HL-60 (cell line): ENCODE measurements at regions not wholly inside any gene's neighbourhood (a gene's known extent, or its start where the extent isn't known, plus 50 kb on each side); places are given as distances from the start of the nearest gene placed in this dataset.

Experiments used
- DNase-seq, 2 experiments: peaks; one replicate each; pipeline ENCODE4 v3.0.0-alpha.2; 2010 to 2020; ENCODE audit warnings: low read depth in 1 of 2, low spot score in 1 of 2
- H3K27ac ChIP-seq: fragments of 250-450 bp; sonication (Bioruptor Pico); replicated peaks from 2 replicates; pipeline ENCODE4 v1.5.1; 2020; ENCODE audit warnings: mild to moderate bottlenecking, moderate library complexity
- H3K27me3 ChIP-seq: fragments of 250-450 bp; sonication (Bioruptor Pico); 2 replicates; pipeline ENCODE4 v1.5.1; 2021; ENCODE audit warnings: mild to moderate bottlenecking, moderate library complexity; ENCODE audit not compliant: insufficient read depth, poor library complexity, severe bottlenecking
- H3K4me3 ChIP-seq: replicated peaks from 2 replicates; pipeline ENCODE4 v1.5.1; 2011; ENCODE audit warnings: mild to moderate bottlenecking, control low read depth, low read length; ENCODE audit not compliant: insufficient read depth
- GABPA ChIP-seq: IDR thresholded peaks from 2 replicates; pipeline ENCODE4 v1.6.1; 2012; ENCODE audit warnings: low read depth
- POLR2AphosphoS5 ChIP-seq: IDR thresholded peaks from 2 replicates; pipeline ENCODE4 v1.6.1; 2012; ENCODE audit warnings: low read depth
- SPI1 ChIP-seq: IDR thresholded peaks from 2 replicates; pipeline ENCODE4 v1.6.1; 2012; ENCODE audit warnings: low read depth, mild to moderate bottlenecking, borderline replicate concordance
- TF ChIP-seq, protein P1 (sequence below): IDR thresholded peaks from one replicate; pipeline ENCODE4 v1.5.1; 2011; ENCODE audit warnings: low read length, control low read depth, inconsistent platforms; ENCODE audit not compliant: insufficient read depth
- TF ChIP-seq, protein P2 (sequence below): IDR thresholded peaks from 2 replicates; pipeline ENCODE4 v1.6.1; 2012; ENCODE audit warnings: low read depth; ENCODE audit not compliant: insufficient replicate concordance

DNA sequence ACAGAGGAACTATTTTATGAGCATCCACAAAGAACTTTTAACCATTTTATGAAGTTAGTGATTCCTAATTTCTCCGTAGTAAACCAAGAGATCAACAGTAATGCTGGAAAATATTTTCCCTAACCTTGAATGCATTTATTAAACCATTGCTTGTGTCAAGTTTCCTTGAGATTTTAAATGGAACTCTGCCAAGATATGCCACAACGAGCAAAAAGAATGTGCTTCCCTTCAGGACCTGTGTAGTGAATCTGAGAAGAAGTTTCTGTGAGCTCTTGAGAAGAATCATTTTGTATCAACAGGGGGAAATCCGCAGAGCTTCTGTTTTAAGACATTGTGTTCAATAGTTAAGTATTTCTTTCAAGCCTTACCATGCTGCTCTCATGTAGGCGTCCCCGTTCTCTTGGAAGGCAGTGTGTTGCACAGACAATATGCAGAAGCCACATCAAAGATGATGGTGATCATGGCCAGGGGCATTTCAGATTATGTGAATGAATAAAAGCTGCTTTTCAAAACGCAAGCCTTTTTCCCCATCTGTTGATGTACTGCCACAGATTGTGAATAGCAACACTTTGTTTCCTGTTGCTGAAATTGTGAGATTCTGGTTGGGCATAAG, 439.8 kb downstream of the BMP2 start:
- DNase-seq: no peak

DNA sequence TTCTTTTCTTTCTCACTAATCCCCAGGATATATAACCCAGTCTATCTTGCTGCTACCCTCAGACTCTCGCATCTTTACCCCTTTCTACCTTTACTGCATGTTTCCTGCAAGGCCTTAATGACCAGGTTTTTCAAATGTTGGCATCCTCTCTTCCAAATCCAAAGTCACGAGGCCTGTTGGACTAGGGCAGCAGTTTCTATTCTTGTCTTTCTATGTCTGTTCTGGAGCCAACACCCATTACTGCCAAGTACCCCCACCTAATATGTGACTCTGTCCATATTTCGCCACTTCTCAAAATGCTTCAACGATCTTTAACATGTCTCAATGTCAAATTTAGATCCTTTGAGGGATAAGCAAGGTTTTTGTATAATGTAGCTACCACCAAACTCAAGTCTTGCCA, 443.4 kb downstream of the BMP2 start:
- Histone ChIP-seq H3K4me3 (no peak overlapping the region), H3K27me3 (no peaks in the 10 kb centered on the region), H3K27ac (no peak overlapping the region)
- no peak for DNase-seq
- no peak for TF ChIP-seq SPI1
- TF ChIP-seq POLR2AphosphoS5: no peak
- TF ChIP-seq, protein P1, sequence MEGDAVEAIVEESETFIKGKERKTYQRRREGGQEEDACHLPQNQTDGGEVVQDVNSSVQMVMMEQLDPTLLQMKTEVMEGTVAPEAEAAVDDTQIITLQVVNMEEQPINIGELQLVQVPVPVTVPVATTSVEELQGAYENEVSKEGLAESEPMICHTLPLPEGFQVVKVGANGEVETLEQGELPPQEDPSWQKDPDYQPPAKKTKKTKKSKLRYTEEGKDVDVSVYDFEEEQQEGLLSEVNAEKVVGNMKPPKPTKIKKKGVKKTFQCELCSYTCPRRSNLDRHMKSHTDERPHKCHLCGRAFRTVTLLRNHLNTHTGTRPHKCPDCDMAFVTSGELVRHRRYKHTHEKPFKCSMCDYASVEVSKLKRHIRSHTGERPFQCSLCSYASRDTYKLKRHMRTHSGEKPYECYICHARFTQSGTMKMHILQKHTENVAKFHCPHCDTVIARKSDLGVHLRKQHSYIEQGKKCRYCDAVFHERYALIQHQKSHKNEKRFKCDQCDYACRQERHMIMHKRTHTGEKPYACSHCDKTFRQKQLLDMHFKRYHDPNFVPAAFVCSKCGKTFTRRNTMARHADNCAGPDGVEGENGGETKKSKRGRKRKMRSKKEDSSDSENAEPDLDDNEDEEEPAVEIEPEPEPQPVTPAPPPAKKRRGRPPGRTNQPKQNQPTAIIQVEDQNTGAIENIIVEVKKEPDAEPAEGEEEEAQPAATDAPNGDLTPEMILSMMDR: no peak
- TF ChIP-seq, protein P2, sequence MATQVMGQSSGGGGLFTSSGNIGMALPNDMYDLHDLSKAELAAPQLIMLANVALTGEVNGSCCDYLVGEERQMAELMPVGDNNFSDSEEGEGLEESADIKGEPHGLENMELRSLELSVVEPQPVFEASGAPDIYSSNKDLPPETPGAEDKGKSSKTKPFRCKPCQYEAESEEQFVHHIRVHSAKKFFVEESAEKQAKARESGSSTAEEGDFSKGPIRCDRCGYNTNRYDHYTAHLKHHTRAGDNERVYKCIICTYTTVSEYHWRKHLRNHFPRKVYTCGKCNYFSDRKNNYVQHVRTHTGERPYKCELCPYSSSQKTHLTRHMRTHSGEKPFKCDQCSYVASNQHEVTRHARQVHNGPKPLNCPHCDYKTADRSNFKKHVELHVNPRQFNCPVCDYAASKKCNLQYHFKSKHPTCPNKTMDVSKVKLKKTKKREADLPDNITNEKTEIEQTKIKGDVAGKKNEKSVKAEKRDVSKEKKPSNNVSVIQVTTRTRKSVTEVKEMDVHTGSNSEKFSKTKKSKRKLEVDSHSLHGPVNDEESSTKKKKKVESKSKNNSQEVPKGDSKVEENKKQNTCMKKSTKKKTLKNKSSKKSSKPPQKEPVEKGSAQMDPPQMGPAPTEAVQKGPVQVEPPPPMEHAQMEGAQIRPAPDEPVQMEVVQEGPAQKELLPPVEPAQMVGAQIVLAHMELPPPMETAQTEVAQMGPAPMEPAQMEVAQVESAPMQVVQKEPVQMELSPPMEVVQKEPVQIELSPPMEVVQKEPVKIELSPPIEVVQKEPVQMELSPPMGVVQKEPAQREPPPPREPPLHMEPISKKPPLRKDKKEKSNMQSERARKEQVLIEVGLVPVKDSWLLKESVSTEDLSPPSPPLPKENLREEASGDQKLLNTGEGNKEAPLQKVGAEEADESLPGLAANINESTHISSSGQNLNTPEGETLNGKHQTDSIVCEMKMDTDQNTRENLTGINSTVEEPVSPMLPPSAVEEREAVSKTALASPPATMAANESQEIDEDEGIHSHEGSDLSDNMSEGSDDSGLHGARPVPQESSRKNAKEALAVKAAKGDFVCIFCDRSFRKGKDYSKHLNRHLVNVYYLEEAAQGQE: no peak
- TF ChIP-seq GABPA: no peak

More for the DNA sequence above, 439.8 kb downstream of the BMP2 start:
- no peak overlapping the region for H3K4me3 ChIP-seq
- no peak overlapping the region for H3K27ac ChIP-seq
- TF ChIP-seq, protein P2: no peak
- TF ChIP-seq, protein P1: no peak
- TF ChIP-seq POLR2AphosphoS5 (no peak), SPI1 (no peak), GABPA (no peak)
- no peaks in the 10 kb centered on the region for H3K27me3 ChIP-seq

DNA sequence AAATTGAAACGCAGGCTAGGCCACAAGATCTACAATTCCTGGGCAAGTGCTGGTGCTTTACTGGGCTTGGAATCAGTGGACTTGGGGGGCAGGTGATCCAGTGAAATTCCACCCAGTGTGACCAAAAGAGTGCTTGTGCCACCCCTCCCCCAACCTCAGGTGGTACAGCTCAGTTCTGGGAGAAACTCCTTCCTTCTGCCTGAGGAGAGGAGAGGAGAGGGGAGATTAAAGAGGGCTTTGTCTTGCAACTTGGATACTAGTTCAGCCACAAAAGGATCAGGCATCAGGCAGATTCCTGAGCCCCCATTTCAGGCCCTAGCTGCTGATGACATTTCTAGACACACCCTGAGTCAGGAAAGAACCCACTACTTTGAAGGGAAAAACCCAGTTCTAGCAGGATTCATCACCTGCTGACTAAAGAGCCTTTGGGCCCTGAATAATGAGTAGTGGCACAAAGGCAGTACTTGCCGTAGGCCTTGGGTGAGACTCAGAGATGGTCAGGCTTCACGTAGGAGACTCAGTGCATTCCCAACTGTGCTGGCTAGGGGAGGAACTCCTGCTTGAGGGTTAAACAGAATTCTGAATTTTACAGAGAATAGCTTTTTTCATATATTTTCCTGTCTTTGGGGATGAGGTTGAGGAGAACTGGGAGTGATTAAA, 446.7 kb downstream of the BMP2 start:
- H3K27ac ChIP-seq: no peak overlapping the region
- no peaks in the 10 kb centered on the region for H3K27me3 ChIP-seq
- DNase-seq: no peak
- TF ChIP-seq, protein P2: no peak
- TF ChIP-seq, protein P1: no peak
- TF ChIP-seq SPI1: no peak
- TF ChIP-seq POLR2AphosphoS5: no peak
- TF ChIP-seq GABPA: no peak
- no peak overlapping the region for H3K4me3 ChIP-seq
